Muscle of leg (tissue), 3 donors: ENCODE measurements at regions not wholly inside any gene's neighbourhood (a gene's known extent, or its start where the extent isn't known, plus 50 kb on each side); places are given as distances from the start of the nearest gene placed in this dataset.

Source experiments
- DNase-seq: peaks from one replicate; pipeline ENCODE4 v3.0.0; 2013
- H3K27ac ChIP-seq: one replicate; pipeline ENCODE4 v1.5.1; 2013; ENCODE audit warnings: mild to moderate bottlenecking, low read length, control low read depth
- H3K27me3 ChIP-seq: one replicate; pipeline ENCODE4 v1.6.1; 2013; ENCODE audit warnings: low read length; ENCODE audit not compliant: control insufficient read depth, insufficient read depth
- H3K36me3 ChIP-seq: one replicate; pipeline ENCODE4 v1.6.1; 2013; ENCODE audit warnings: low read length; ENCODE audit not compliant: control insufficient read depth, insufficient read depth
- H3K4me1 ChIP-seq: one replicate; pipeline ENCODE4 v1.6.1; 2013; ENCODE audit warnings: low read length; ENCODE audit not compliant: control insufficient read depth, insufficient read depth
- H3K4me3 ChIP-seq: one replicate; pipeline ENCODE4 v1.5.1; 2013; ENCODE audit warnings: low read length, control low read depth
- H3K9me3 ChIP-seq: replicated peaks from 2 replicates; pipeline ENCODE4 v1.6.1; 2013; ENCODE audit warnings: low read depth, low read length; ENCODE audit not compliant: control insufficient read depth
- WGBS: methylation state at CpG from one replicate; pipeline ENCODE4 v1.1.5; 2013; ENCODE audit warnings: missing lambda C conversion rate; ENCODE audit not compliant: insufficient coverage; 5-methylcytosine and 5-hydroxymethylcytosine counted together

DNA sequence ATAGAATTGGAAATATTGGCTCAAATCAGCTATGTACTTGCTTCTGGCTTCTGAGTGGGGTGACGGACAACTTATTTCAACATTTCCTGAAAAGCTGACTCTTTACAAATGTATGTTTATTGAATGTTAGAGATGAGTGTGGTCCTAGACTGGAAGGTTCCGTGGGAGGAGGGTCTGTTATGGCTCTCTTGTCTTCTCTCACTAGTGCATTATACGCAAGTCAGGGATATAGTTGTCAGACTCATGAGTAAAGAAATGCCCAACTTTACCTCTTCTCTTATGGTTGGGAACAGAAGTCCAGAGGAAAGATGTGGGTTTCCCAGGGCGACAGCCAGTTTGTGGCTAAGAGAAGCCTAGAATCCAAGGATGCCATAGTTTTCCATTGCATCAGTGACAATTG lies 839.3 kb upstream of the WWC1 start:
- Histone ChIP-seq H3K27ac (no peak overlapping the region), H3K36me3 (no peaks in the 10 kb centered on the region), H3K4me1 (no peaks in the 10 kb centered on the region), H3K9me3 (no peaks in the 10 kb centered on the region), H3K27me3 (no peaks in the 10 kb centered on the region), H3K4me3 (no peak overlapping the region)
- 100% methylated on average over 1 of the region's 4 CpGs for WGBS
- DNase-seq, result no peak

DNA sequence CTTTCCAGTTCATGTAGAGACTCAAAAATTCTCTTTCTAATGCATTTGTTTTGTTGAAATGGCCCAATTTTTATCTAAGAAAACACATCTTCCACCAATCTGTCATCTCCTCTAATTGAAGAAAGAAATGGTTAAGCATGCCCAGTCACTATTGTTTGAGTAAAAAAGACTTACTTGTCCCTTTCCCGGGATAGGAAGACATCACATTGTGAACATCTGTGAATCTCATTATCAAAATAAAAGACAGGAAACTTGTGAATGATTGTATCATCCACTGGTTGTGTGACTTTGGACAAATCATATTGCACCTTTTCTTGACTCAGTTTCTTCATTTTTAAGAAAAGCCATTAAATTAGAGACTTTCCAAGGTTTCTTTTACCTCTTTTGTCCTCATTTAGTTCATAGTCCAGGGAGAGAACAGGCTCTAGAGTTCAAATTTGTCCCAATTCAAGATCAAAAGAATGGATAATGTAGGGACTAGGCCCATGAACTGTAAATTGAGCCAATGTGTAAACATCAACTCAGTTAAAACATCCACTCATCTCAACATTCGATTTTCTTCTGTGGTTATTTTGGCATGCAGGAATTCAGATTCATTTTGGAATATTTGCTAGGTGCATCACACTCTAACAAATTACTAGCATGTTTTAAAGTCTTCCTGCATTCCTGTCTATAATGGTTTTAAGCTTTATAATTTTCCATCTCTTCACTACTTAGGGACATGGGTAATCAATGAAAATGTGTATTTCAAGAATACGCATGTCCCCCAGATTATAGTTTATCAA lies 838.0 kb upstream of the WWC1 start:
- no peaks in the 10 kb centered on the region for H3K36me3 ChIP-seq
- no peaks in the 10 kb centered on the region for H3K27me3 ChIP-seq
- H3K9me3 ChIP-seq, result no peaks in the 10 kb centered on the region
- DNase-seq, result no peak
- WGBS, result no CpG with 5 or more reads among the region's 3 CpGs
- no peak overlapping the region for H3K4me3 ChIP-seq
- no peak overlapping the region for H3K27ac ChIP-seq
- H3K4me1 ChIP-seq, result no peaks in the 10 kb centered on the region

- H3K4me1 ChIP-seq, result no peaks in the 10 kb centered on the region
- no peak overlapping the region for H3K27ac ChIP-seq
- H3K9me3 ChIP-seq, result no peaks in the 10 kb centered on the region
- no peaks in the 10 kb centered on the region for H3K36me3 ChIP-seq
- H3K27me3 ChIP-seq, result no peaks in the 10 kb centered on the region
- no peak overlapping the region for H3K4me3 ChIP-seq
- no peak for DNase-seq
- WGBS, result no CpG with 5 or more reads among the region's 4 CpGs
Observed at GRCh38 chr5:167458412-167458811, 833.0 kb upstream of the WWC1 start.

GRCh38 chr5:167460449-167461020 lies 830.9 kb upstream of the WWC1 start:
- Histone ChIP-seq H3K4me3 (no peak overlapping the region), H3K4me1 (no peaks in the 10 kb centered on the region), H3K36me3 (no peaks in the 10 kb centered on the region), H3K27me3 (no peaks in the 10 kb centered on the region), H3K27ac (no peak overlapping the region), H3K9me3 (no peaks in the 10 kb centered on the region)
- DNase-seq, result no peak
- WGBS, result no CpG with 5 or more reads among the region's 4 CpGs

- WGBS, result 100% methylated on average over 1 of the region's 1 CpG
- Histone ChIP-seq H3K9me3 (no peaks in the 10 kb centered on the region), H3K36me3 (no peaks in the 10 kb centered on the region), H3K4me1 (no peaks in the 10 kb centered on the region), H3K4me3 (no peak overlapping the region), H3K27ac (no peak overlapping the region), H3K27me3 (no peaks in the 10 kb centered on the region)
- no peak for DNase-seq
Observed at GRCh38 chr5:167463939-167464338, 827.5 kb upstream of the WWC1 start.

DNA sequence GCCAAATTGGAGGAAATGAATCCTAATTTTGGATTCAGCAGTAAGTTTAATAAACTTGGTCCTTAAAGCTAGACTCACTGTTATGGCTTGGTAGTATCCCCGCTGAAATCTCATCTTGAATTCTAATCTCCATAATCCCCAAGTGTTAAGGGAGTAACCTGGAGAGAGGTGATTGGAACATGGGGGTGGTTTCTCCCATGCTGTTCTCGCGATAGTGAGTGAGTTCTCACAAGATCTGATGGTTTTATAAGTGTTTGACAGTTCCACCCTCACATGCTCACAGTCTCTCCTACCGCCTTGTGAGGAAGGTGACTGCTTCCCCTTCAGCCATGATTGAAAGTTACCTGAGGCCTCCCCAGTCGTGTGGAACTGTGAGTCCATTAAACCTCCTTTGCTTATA lies 824.5 kb upstream of the WWC1 start:
- DNase-seq, result no peak
- Histone ChIP-seq H3K4me1 (no peaks in the 10 kb centered on the region), H3K9me3 (no peaks in the 10 kb centered on the region), H3K27me3 (no peaks in the 10 kb centered on the region), H3K4me3 (no peak overlapping the region), H3K27ac (no peak overlapping the region), H3K36me3 (no peaks in the 10 kb centered on the region)
- WGBS, result no CpG with 5 or more reads among the region's 5 CpGs

GRCh38 chr5:167472566-167473108 lies 818.8 kb upstream of the WWC1 start:
- H3K27me3 ChIP-seq, result no peaks in the 10 kb centered on the region
- peak; percentile 78 for DNase-seq
- no peaks in the 10 kb centered on the region for H3K4me1 ChIP-seq
- no peaks in the 10 kb centered on the region for H3K36me3 ChIP-seq
- no peak overlapping the region for H3K27ac ChIP-seq
- no peaks in the 10 kb centered on the region for H3K9me3 ChIP-seq
- WGBS, result no CpG with 5 or more reads among the region's 5 CpGs
- no peak overlapping the region for H3K4me3 ChIP-seq

GRCh38 chr5:167478188-167478587 lies 813.3 kb upstream of the WWC1 start:
- no peak overlapping the region for H3K4me3 ChIP-seq
- H3K36me3 ChIP-seq, result no peaks in the 10 kb centered on the region
- H3K27ac ChIP-seq, result no peak overlapping the region
- H3K27me3 ChIP-seq, result no peaks in the 10 kb centered on the region
- no peaks in the 10 kb centered on the region for H3K9me3 ChIP-seq
- DNase-seq, result peak; percentile 18
- H3K4me1 ChIP-seq, result no peaks in the 10 kb centered on the region
- WGBS, result no CpG with 5 or more reads among the region's 2 CpGs

GRCh38 chr5:167479779-167480178 lies 811.7 kb upstream of the WWC1 start:
- Histone ChIP-seq H3K36me3 (no peaks in the 10 kb centered on the region), H3K4me1 (no peaks in the 10 kb centered on the region), H3K9me3 (no peaks in the 10 kb centered on the region), H3K4me3 (no peak overlapping the region), H3K27me3 (no peaks in the 10 kb centered on the region), H3K27ac (no peak overlapping the region)
- DNase-seq, result no peak
- 90% methylated on average over 2 of the region's 4 CpGs for WGBS

- no peak overlapping the region for H3K4me3 ChIP-seq
- no peaks in the 10 kb centered on the region for H3K9me3 ChIP-seq
- H3K4me1 ChIP-seq, result no peaks in the 10 kb centered on the region
- no peaks in the 10 kb centered on the region for H3K27me3 ChIP-seq
- WGBS, result 67% methylated on average over 3 of the region's 8 CpGs
- no peak for DNase-seq
- no peak overlapping the region for H3K27ac ChIP-seq
- H3K36me3 ChIP-seq, result no peaks in the 10 kb centered on the region
Observed at GRCh38 chr5:167481345-167481744, 810.1 kb upstream of the WWC1 start.
